ENCODE measurements at regions not wholly inside any gene's neighbourhood (a gene's known extent, or its start where the extent isn't known, plus 50 kb on each side); places are given as distances from the start of the nearest gene placed in this dataset.

GRCh38 chr13:84570831-84571230, 688.6 kb upstream of the SLITRK1 start:
- TF ChIP-seq CTCF (conservative IDR thresholded peaks at IDR 0.05; ENCODE audit: low read length) (no peak), EZH2phosphoT487 (IDR thresholded peaks at IDR 0.05; ENCODE audit: borderline replicate concordance) (no peak)
